Immature natural killer cell (primary cell): ENCODE measurements at regions not wholly inside any gene's neighbourhood (a gene's known extent, or its start where the extent isn't known, plus 50 kb on each side); places are given as distances from the start of the nearest gene placed in this dataset.
"Not testable (repeated sequence)": the region's sequence is repeated elsewhere in the genome, so short reads cannot be mapped to it uniquely, and the experiment has no call there.

Experiments used
- DNase-seq, 3 donors: peaks; one replicate each; pipeline ENCODE4 v3.0.0; 2022; ENCODE audit warnings: mixed read lengths in 1 of 3
- H3K27ac Mint-ChIP-seq, 6 donors: one replicate each; pipeline ENCODE4 v1.8.0; 2020; ENCODE audit warnings: mixed read lengths in 6 of 6, mild to moderate bottlenecking in 5 of 6, inconsistent platforms in 4 of 6, moderate library complexity in 3 of 6
- H3K27me3 Mint-ChIP-seq, 3 donors: one replicate each; pipeline ENCODE4 v1.8.0; 2020 to 2021; ENCODE audit warnings: low read depth in 3 of 3, mild to moderate bottlenecking in 3 of 3, mixed read lengths in 3 of 3, moderate library complexity in 3 of 3, inconsistent platforms in 1 of 3
- H3K36me3 Mint-ChIP-seq, 3 donors: one replicate each; pipeline ENCODE4 v1.8.0; 2020; ENCODE audit warnings: mixed read lengths in 3 of 3, inconsistent platforms in 2 of 3, mild to moderate bottlenecking in 2 of 3
- H3K4me1 Mint-ChIP-seq, 2 donors: one replicate each; pipeline ENCODE4 v1.8.0; 2020; ENCODE audit warnings: inconsistent platforms in 2 of 2, mild to moderate bottlenecking in 2 of 2, mixed read lengths in 2 of 2, moderate library complexity in 1 of 2
- H3K4me3 Mint-ChIP-seq, 5 donors: one replicate each; pipeline ENCODE4 v1.8.0; 2020; ENCODE audit warnings: mild to moderate bottlenecking in 5 of 5, mixed read lengths in 5 of 5, inconsistent platforms in 3 of 5, moderate library complexity in 3 of 5
- H3K9me3 Mint-ChIP-seq, 6 donors: one replicate each; pipeline ENCODE4 v1.8.0; 2020; ENCODE audit warnings: mild to moderate bottlenecking in 6 of 6, mixed read lengths in 6 of 6, inconsistent platforms in 4 of 6, moderate library complexity in 3 of 6

DNA sequence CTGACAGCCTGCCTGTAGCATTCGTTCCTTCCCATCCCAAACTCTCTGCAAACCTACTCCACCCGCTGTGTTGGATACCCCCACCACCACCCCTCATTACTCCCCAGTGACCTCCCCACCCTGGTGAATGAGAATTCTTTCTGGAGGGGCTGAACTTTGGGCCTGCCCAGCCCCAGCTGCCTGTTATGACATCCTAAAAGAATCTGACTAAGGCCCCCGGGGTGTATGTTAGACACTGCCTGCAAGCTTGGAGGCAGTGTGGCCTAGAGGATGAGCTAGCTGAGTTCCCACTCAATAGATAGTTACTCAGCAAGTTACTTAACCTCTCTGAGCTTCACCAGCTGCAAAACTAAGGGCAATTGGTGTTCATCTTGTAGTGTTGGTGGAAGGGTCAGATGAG, 110.2 kb upstream of the FGGY start:
- H3K27ac Mint-ChIP-seq: no peak overlapping the region
- no peaks in the 10 kb centered on the region for H3K36me3 Mint-ChIP-seq
- H3K4me3 Mint-ChIP-seq: no peak overlapping the region
- H3K4me1 Mint-ChIP-seq: no peaks in the 10 kb centered on the region
- no peaks in the 10 kb centered on the region for H3K9me3 Mint-ChIP-seq
- DNase-seq: no peak
- peaks cover 0 to 4% (median 3%) of the 10 kb centered on the region in 3 donors for H3K27me3 Mint-ChIP-seq

DNA sequence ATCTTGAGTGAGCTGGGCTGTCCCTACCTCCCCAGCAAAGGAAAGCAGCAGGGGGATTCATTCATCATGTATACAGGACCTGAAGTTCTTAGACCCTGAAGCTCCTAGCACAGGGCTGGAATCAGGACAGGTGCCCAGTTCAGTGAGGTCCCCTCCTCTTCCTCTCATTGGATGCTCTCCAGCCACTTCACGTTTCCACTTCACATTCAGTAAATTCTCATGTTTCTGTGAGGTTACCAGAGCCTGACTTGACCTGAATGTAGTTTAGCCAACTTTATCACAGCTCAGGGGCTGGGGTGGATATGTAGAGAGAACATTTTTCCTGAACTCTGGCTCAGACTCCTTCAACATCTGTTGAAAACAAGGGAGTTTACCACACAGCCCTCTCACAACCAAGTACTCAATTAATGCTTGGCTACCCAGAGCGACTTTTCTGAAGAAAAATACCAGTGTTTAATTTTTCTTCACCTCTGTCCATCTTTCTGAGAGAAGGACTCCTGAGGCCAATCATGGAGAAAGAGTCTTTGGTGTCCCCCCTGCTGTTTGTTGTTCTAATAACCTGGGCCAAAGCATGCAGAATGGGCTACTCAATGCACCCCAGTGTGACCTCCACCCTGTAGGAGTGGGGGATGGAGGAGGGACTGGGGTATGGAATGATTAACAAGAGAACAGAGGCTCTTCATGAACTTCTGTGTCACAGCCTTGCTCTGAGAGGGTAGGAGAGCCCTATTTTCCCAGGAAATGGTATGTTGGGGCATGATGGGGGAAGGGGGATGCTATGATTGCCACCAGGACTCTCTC, 108.3 kb upstream of the FGGY start:
- H3K9me3 Mint-ChIP-seq: no peaks in the 10 kb centered on the region
- no peak overlapping the region for H3K4me3 Mint-ChIP-seq
- H3K4me1 Mint-ChIP-seq: no peaks in the 10 kb centered on the region
- H3K36me3 Mint-ChIP-seq: no peaks in the 10 kb centered on the region
- peaks cover 0 to 4% (median 3%) of the 10 kb centered on the region in 3 donors for H3K27me3 Mint-ChIP-seq
- H3K27ac Mint-ChIP-seq: no peak overlapping the region
- no peak for DNase-seq

DNA sequence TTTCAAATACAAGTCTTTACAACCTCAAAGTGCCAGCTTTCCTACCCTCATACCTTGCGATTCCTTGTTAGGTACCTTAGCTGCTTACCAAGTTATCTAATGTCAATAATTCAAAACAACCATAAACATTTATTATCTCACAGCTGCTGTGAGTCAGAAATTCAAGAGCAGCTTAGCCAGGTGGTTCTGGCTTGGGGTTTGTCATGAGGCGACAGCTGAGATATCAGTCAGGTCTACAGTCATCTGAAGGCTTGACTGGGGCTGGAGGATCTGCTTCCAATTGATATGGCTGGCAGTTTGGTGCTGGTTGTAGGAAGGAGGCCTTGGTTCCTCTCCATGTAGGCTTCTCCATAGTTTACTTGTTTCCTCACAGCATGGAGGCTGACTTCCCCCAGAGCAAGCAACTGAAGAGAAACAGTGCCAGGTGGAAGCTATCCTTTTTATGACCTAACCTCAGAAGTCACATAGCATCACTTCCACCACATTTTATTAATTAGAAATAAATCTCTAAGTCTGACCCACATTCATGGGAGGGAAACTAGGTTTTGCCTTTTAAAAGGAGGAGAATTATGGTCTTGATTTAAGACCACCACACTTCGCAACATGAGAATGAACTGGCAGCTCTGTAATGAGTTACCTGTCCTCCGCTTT, 103.3 kb upstream of the FGGY start:
- H3K27me3 Mint-ChIP-seq: peaks cover 3 to 9% (median 5%) of the 10 kb centered on the region in 3 donors
- no peak overlapping the region for H3K4me3 Mint-ChIP-seq
- DNase-seq: no peak
- H3K36me3 Mint-ChIP-seq: no peaks in the 10 kb centered on the region
- no peaks in the 10 kb centered on the region for H3K4me1 Mint-ChIP-seq
- H3K9me3 Mint-ChIP-seq: no peaks in the 10 kb centered on the region
- H3K27ac Mint-ChIP-seq: no peak overlapping the region

DNA sequence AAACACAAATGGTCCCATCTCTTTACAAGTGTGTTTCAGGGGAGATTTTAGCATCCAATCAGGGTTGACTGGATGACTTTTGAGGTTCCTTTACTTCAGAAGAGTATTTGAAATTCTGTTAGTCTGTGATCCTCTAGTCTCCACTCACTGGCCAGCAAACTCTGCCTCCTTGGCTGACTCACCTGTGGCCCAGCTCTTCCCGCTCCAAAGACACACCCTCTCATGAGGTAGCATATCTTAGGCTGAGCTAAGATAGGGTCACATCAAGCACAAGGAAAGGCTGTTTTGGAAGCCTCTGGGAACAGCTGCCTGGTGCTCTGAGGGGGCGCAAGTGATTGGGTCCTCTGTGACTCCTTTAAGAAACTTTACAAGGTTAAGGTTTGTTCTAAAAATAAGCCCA, 102.3 kb upstream of the FGGY start:
- no peaks in the 10 kb centered on the region for H3K4me1 Mint-ChIP-seq
- no peak for DNase-seq
- H3K4me3 Mint-ChIP-seq: no peak overlapping the region
- no peaks in the 10 kb centered on the region for H3K36me3 Mint-ChIP-seq
- no peaks in the 10 kb centered on the region for H3K9me3 Mint-ChIP-seq
- H3K27me3 Mint-ChIP-seq: peaks cover 3 to 9% (median 4%) of the 10 kb centered on the region in 3 donors
- no peak overlapping the region for H3K27ac Mint-ChIP-seq

DNA sequence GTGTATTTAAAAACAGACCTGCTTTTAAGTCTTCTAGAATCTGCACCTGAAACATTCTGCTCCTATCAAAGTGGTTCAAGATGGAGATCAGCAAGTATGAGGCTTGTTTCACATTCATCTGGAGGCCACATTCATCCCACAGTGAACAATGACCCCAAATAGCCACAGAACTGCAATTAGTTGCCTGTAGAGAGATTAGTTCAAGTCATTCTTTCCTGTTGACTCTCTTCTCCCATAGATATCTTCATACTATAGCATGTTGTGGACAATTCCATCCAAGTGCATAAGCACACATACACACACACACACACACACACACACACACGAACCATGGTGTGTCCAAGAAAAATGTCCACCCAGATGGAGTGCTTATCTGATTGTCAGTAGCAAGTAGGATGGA, 101.7 kb upstream of the FGGY start:
- Mint-ChIP-seq H3K4me1 (no peaks in the 10 kb centered on the region), H3K9me3 (no peaks in the 10 kb centered on the region), H3K27ac (no peak overlapping the region), H3K27me3 (peaks cover 3 to 9% (median 4%) of the 10 kb centered on the region in 3 donors), H3K36me3 (no peaks in the 10 kb centered on the region), H3K4me3 (no peak overlapping the region)
- no peak for DNase-seq

DNA sequence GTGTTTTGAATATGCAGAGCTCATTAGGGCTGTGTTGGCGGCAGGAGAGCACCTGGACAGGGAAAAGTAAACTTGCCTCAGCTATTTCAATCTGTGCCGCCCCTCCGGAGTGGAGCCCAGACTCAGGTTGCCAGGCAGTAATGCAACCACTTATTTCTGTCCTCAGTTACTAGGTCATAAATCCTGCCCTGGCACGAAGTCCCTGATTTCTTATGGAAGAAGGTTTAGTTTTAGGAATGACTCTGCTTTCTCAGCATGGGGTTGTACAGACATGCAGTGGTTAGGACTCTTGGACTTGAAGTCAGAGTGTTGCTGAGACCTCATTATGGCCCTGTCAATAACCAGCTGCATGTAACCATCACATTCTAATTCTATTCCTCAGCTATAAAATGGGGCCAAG, 98.3 kb upstream of the FGGY start:
- H3K36me3 Mint-ChIP-seq: no peaks in the 10 kb centered on the region
- H3K4me3 Mint-ChIP-seq: no peak overlapping the region
- peaks cover 2 to 9% (median 2%) of the 10 kb centered on the region in 3 donors for H3K27me3 Mint-ChIP-seq
- H3K4me1 Mint-ChIP-seq: no peaks in the 10 kb centered on the region
- DNase-seq: no peak
- H3K27ac Mint-ChIP-seq: no peak overlapping the region
- peaks cover 0 to 4% (median 0%) of the 10 kb centered on the region in 6 donors for H3K9me3 Mint-ChIP-seq

DNA sequence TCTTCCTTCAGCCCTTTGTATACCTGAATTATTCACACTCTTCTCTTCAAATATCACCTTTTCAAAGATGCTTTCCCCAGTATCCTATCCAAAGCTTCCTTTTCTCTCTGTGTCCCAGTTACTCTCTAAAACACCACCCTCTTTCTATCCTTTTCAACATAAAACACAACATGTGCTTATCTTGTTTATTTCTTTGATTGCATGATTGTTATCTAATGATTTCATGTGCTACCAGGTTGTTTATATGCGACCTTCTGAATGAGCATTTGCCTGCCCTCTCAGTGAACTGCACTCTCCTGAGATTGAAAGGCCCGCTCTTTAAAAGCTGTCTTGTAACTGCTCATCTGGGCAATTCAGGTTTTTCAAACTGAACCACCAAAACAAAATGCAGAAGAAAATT, 97.7 kb upstream of the FGGY start:
- Mint-ChIP-seq H3K9me3 (peaks cover 0 to 4% (median 0%) of the 10 kb centered on the region in 6 donors), H3K27ac (no peak overlapping the region)

DNA sequence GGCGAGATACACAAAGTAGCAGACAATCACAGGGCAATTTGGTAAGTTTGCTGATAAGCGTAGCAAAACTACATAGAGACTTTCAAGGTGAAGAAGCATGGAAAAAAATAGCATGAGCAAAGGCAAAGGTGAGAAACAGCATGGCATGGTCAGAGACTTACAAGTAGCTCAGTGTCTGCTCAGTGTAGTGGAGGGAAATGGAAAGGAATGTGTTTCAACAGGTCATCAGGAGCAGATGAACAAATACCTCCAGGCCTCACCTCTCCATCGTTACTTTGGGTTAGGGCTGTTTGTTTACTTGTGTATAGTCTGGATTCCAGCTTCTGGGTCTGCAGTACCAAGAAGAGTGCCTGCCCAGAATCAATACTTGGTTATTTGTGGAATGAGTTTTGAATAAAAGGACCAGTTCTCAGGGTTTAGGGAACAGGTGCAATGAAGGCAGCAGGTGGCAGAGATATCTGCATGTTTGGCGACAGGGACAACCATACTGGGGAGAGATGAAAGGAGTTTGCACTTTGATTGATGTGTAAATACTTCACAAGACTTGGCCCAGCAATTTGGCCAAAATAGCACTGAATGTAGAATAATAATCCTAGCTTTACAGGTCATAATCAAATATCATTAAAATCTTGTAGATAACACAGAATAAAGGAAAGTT, 97.0 kb upstream of the FGGY start:
- peaks cover 0 to 3% (median 2%) of the 10 kb centered on the region in 3 donors for H3K27me3 Mint-ChIP-seq
- peaks cover 1 to 8% (median 3%) of the 10 kb centered on the region in 6 donors for H3K9me3 Mint-ChIP-seq
- H3K4me1 Mint-ChIP-seq: no peaks in the 10 kb centered on the region
- H3K36me3 Mint-ChIP-seq: peaks cover 0 to 2% (median 0%) of the 10 kb centered on the region in 3 donors
- no peak overlapping the region for H3K27ac Mint-ChIP-seq
- DNase-seq: no peak
- H3K4me3 Mint-ChIP-seq: no peak overlapping the region

More for the DNA sequence above, 97.7 kb upstream of the FGGY start:
- no peak for DNase-seq
- Mint-ChIP-seq H3K4me3 (no peak overlapping the region), H3K36me3 (no peaks in the 10 kb centered on the region), H3K4me1 (no peaks in the 10 kb centered on the region), H3K27me3 (peaks cover 0 to 7% (median 2%) of the 10 kb centered on the region in 3 donors)

DNA sequence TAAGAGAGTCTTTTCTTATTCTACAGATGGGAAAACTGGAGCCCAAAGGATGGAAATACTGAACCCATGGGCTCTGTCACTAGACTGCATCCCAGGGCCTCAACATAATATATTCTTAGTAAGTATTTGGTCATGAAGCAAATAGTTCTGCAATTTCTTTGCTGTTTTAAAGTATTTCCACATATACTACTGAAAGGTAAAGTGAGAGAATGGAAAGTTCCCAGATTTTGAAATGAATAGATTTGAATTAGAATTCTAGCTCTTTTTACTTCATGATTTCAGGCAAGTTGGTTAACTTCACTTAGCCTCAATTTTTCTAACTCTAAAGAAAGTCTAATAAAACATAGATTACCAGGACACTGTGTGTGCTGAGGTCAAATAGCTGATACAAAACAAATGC, 95.6 kb upstream of the FGGY start:
- no peak overlapping the region for H3K27ac Mint-ChIP-seq
- no peak overlapping the region for H3K4me3 Mint-ChIP-seq
- no peaks in the 10 kb centered on the region for H3K4me1 Mint-ChIP-seq
- no peak for DNase-seq
- peaks cover 2 to 10% (median 6%) of the 10 kb centered on the region in 6 donors for H3K9me3 Mint-ChIP-seq
- peaks cover 0 to 5% (median 0%) of the 10 kb centered on the region in 3 donors for H3K27me3 Mint-ChIP-seq
- H3K36me3 Mint-ChIP-seq: peaks cover 0 to 3% (median 0%) of the 10 kb centered on the region in 3 donors

DNA sequence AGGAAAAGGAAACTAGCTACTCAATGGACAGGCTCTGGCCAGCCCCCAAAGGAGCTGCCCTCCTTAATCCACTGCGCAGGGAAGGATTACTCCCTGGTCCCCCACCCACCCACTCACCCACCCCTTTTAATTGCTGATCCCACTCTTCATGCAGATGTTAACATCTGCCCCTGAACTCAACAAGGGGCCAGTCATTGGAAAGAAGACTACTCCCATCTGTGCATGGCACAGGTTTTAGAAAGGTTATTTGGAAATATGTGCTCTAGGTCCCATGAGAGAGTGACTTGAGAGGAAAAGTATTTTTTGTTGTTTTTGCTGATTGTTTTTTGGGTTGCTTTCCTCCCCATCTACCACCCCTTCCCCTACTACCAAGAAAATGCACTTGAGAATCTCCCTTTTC, 94.4 kb upstream of the FGGY start:
- Mint-ChIP-seq H3K9me3 (peaks cover 2 to 10% (median 6%) of the 10 kb centered on the region in 6 donors), H3K4me1 (no peaks in the 10 kb centered on the region), H3K27ac (no peak overlapping the region), H3K4me3 (no peak overlapping the region), H3K36me3 (peaks cover 0 to 3% (median 0%) of the 10 kb centered on the region in 3 donors), H3K27me3 (peaks cover 0 to 5% (median 0%) of the 10 kb centered on the region in 3 donors)
- DNase-seq: no peak

DNA sequence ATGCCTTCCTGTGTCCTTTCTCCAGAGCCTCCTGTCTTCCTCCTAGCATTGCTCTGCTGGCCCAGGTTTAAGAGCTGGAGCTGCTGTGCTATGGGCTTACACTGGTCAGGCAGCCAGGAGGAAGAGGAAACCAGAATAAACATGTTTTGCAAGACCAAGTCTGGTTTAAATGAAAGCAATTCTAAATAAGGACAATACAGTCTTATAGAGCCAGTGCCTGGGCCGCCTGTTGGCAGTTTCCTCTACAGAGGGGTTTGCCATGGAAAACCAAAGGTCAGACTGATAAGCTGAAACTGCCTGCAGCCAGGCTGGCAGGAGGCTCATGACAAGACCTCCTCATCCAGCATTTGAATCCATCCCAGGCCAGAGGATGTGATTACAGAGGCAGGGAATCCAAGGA, 92.9 kb upstream of the FGGY start:
- no peak overlapping the region for H3K4me3 Mint-ChIP-seq
- H3K9me3 Mint-ChIP-seq: peaks cover 2 to 10% (median 7%) of the 10 kb centered on the region in 6 donors
- no peaks in the 10 kb centered on the region for H3K4me1 Mint-ChIP-seq
- peaks cover 0 to 7% (median 0%) of the 10 kb centered on the region in 3 donors for H3K27me3 Mint-ChIP-seq
- H3K27ac Mint-ChIP-seq: no peak overlapping the region
- DNase-seq: no peak
- H3K36me3 Mint-ChIP-seq: peaks cover 0 to 5% (median 3%) of the 10 kb centered on the region in 3 donors

DNA sequence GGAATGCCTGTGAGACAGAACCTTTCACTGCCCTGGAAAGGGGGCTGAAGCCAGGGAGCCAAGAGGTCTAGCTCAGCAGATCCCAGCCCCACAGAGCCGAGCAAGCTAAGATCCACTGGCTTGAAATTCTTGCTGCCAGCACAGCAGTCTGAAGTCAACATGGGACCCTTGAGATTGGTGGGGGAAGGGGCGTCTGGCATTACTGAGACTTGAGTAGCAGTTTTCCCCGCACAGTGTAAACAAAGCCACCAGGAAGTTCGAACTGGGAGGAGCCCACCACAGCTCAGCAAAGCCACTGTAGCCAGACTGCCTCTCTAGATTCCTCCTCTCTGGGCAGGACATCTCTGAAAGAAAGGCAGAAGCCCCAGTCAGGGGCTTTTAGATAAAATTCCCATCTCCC, 90.3 kb upstream of the FGGY start:
- not testable (repeated sequence) for H3K4me3 Mint-ChIP-seq, H3K4me1 Mint-ChIP-seq, H3K9me3 Mint-ChIP-seq, H3K36me3 Mint-ChIP-seq, H3K27me3 Mint-ChIP-seq, DNase-seq
- peak overlapping the region in 1 of 6 donors; percentile 28 for H3K27ac Mint-ChIP-seq

DNA sequence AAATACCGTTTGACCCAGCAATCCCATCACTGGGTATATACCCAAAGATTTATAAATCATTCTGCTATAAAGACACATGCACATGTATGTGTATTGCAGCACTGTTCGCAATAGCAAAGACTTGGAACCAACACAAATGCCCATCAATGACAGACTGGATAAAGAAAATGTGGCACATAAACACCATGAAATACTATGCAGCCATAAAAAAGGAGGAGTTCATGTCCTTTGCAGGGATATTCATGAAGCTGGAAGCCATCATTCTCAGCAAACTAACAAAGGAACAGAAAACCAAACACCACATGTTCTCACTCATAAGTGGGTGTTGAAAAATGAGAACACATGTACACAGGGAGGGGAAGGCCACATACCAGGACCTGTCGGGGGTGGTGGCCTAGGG, 86.5 kb upstream of the FGGY start:
- H3K27me3 Mint-ChIP-seq, H3K27ac Mint-ChIP-seq, H3K36me3 Mint-ChIP-seq, H3K4me3 Mint-ChIP-seq, DNase-seq, H3K4me1 Mint-ChIP-seq, H3K9me3 Mint-ChIP-seq: not testable (repeated sequence)

DNA sequence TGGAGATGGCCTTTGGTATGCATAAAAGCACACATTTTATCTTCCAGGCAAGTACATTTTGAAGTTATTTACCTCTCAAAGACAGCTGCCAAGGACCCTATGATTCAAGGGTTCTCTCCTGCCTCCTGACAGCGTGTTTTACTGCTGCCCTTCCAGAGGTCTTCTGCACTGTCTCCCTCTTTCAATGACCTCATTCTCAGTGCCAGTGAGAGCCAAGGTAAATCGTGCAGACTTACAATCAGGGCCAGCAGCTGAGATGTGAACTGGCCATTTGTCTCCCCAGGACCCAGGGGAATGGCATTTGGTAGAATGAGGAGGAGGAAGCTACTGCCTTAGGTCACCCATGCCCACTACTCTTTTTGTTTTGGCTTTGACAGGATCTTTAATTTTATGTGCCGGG, 84.2 kb upstream of the FGGY start:
- no peak for DNase-seq
- H3K9me3 Mint-ChIP-seq: peaks cover 0 to 4% (median under 1%) of the 10 kb centered on the region in 6 donors
- peaks cover 2 to 8% (median 5%) of the 10 kb centered on the region in 3 donors for H3K27me3 Mint-ChIP-seq
- no peak overlapping the region for H3K4me3 Mint-ChIP-seq
- H3K27ac Mint-ChIP-seq: no peak overlapping the region
- H3K4me1 Mint-ChIP-seq: peaks cover 0 to 5% of the 10 kb centered on the region in 2 donors
- peaks cover 0 to 9% (median 0%) of the 10 kb centered on the region in 3 donors for H3K36me3 Mint-ChIP-seq
